Stomach smooth muscle (tissue), 2 donors: ENCODE measurements at regions not wholly inside any gene's neighbourhood (a gene's known extent, or its start where the extent isn't known, plus 50 kb on each side); places are given as distances from the start of the nearest gene placed in this dataset.

Experiments
- H3K27ac ChIP-seq: one replicate; pipeline ENCODE4 v1.7.0; 2013; ENCODE audit warnings: mild to moderate bottlenecking, low read length, inconsistent platforms
- H3K27me3 ChIP-seq, 2 donors: one replicate each; pipeline ENCODE4 v1.7.0; 2013; ENCODE audit warnings: low read length in 2 of 2; ENCODE audit not compliant: insufficient read depth in 2 of 2, control insufficient read depth in 1 of 2
- H3K36me3 ChIP-seq, 2 donors: one replicate each; pipeline ENCODE4 v1.7.0; 2013; ENCODE audit warnings: low read length in 2 of 2; ENCODE audit not compliant: control insufficient read depth in 2 of 2, insufficient read depth in 2 of 2
- H3K4me1 ChIP-seq: one replicate; pipeline ENCODE4 v1.7.0; 2013; ENCODE audit warnings: low read length; ENCODE audit not compliant: control insufficient read depth, insufficient read depth
- H3K4me3 ChIP-seq, 2 donors: one replicate each; pipeline ENCODE4 v1.7.0; 2013; ENCODE audit warnings: low read length in 2 of 2
- H3K9ac ChIP-seq, 2 donors: one replicate each; pipeline ENCODE4 v1.7.0; 2013; ENCODE audit warnings: low read length in 2 of 2, mild to moderate bottlenecking in 1 of 2
- H3K9me3 ChIP-seq, 2 donors: one replicate each; pipeline ENCODE4 v1.7.0; 2013; ENCODE audit warnings: low read length in 2 of 2; ENCODE audit not compliant: control insufficient read depth in 2 of 2
- donor health status: healthy.
- donor health status: Pancreatic carcinoma.

- Histone ChIP-seq H3K27me3 (no peaks in the 10 kb centered on the region), H3K4me1 (no peaks in the 10 kb centered on the region), H3K4me3 (no peak overlapping the region), H3K9me3 (peaks cover 0 to 22% of the 10 kb centered on the region in 2 donors), H3K36me3 (no peaks in the 10 kb centered on the region), H3K27ac (no peak overlapping the region), H3K9ac (no peak overlapping the region)
These were observed 231.5 kb downstream of the UBE3A start for GRCh38 chr15:25207369-25207768.

- Histone ChIP-seq H3K4me1 (no peaks in the 10 kb centered on the region), H3K4me3 (no peak overlapping the region), H3K27me3 (no peaks in the 10 kb centered on the region), H3K9ac (no peak overlapping the region), H3K9me3 (peaks cover 0 to 28% of the 10 kb centered on the region in 2 donors), H3K36me3 (no peaks in the 10 kb centered on the region), H3K27ac (no peak overlapping the region)
These were observed 230.1 kb downstream of the UBE3A start for GRCh38 chr15:25208735-25209134.

GRCh38 chr15:25220834-25221233 is 218.0 kb downstream of the UBE3A start:
- Histone ChIP-seq H3K4me3 (no peak overlapping the region), H3K9me3 (peaks cover 0 to 42% of the 10 kb centered on the region in 2 donors), H3K27me3 (no peaks in the 10 kb centered on the region), H3K36me3 (no peaks in the 10 kb centered on the region), H3K9ac (no peak overlapping the region), H3K4me1 (no peaks in the 10 kb centered on the region), H3K27ac (no peak overlapping the region)

- H3K4me1 ChIP-seq = no peaks in the 10 kb centered on the region
- no peak overlapping the region for H3K9ac ChIP-seq
- H3K27me3 ChIP-seq = no peaks in the 10 kb centered on the region
- peaks cover 0 to 39% of the 10 kb centered on the region in 2 donors for H3K9me3 ChIP-seq
- H3K4me3 ChIP-seq = no peak overlapping the region
- H3K36me3 ChIP-seq = no peaks in the 10 kb centered on the region
- no peak overlapping the region for H3K27ac ChIP-seq
These were observed 214.4 kb downstream of the UBE3A start for GRCh38 chr15:25224396-25224795.

- Histone ChIP-seq H3K4me3 (no peak overlapping the region), H3K9ac (no peak overlapping the region), H3K27ac (no peak overlapping the region), H3K27me3 (no peaks in the 10 kb centered on the region), H3K9me3 (peaks cover 0 to 31% of the 10 kb centered on the region in 2 donors), H3K4me1 (no peaks in the 10 kb centered on the region), H3K36me3 (no peaks in the 10 kb centered on the region)
These were observed 212.5 kb downstream of the UBE3A start for GRCh38 chr15:25226360-25226759.

GRCh38 chr15:25228261-25228660 is 210.6 kb downstream of the UBE3A start:
- Histone ChIP-seq H3K4me1 (no peaks in the 10 kb centered on the region), H3K9me3 (peaks cover 0 to 33% of the 10 kb centered on the region in 2 donors), H3K36me3 (no peaks in the 10 kb centered on the region), H3K4me3 (no peak overlapping the region), H3K27me3 (no peaks in the 10 kb centered on the region), H3K27ac (no peak overlapping the region), H3K9ac (no peak overlapping the region)

- H3K27me3 ChIP-seq = no peaks in the 10 kb centered on the region
- no peak overlapping the region for H3K4me3 ChIP-seq
- no peak overlapping the region for H3K27ac ChIP-seq
- no peaks in the 10 kb centered on the region for H3K36me3 ChIP-seq
- no peak overlapping the region for H3K9ac ChIP-seq
- H3K9me3 ChIP-seq = peaks cover 0 to 34% of the 10 kb centered on the region in 2 donors
- no peaks in the 10 kb centered on the region for H3K4me1 ChIP-seq
These were observed 208.4 kb downstream of the UBE3A start for GRCh38 chr15:25230442-25230841.

- Histone ChIP-seq H3K27ac (no peak overlapping the region), H3K27me3 (no peaks in the 10 kb centered on the region), H3K36me3 (no peaks in the 10 kb centered on the region), H3K4me1 (no peaks in the 10 kb centered on the region), H3K4me3 (no peak overlapping the region), H3K9ac (no peak overlapping the region), H3K9me3 (peaks cover 0 to 34% of the 10 kb centered on the region in 2 donors)
These were observed 205.0 kb downstream of the UBE3A start for GRCh38 chr15:25233766-25234350.

GRCh38 chr15:25234831-25235230 is 204.0 kb downstream of the UBE3A start:
- H3K4me3 ChIP-seq = no peak overlapping the region
- H3K27me3 ChIP-seq = no peaks in the 10 kb centered on the region
- no peaks in the 10 kb centered on the region for H3K36me3 ChIP-seq
- H3K9me3 ChIP-seq = peaks cover 0 to 37% of the 10 kb centered on the region in 2 donors
- no peak overlapping the region for H3K9ac ChIP-seq
- no peaks in the 10 kb centered on the region for H3K4me1 ChIP-seq
- H3K27ac ChIP-seq = no peak overlapping the region

- Histone ChIP-seq H3K4me3 (no peak overlapping the region), H3K4me1 (no peaks in the 10 kb centered on the region), H3K9ac (no peak overlapping the region), H3K36me3 (no peaks in the 10 kb centered on the region), H3K9me3 (peaks cover 0 to 40% of the 10 kb centered on the region in 2 donors), H3K27me3 (no peaks in the 10 kb centered on the region), H3K27ac (no peak overlapping the region)
These were observed 203.4 kb downstream of the UBE3A start for GRCh38 chr15:25235391-25235790.

GRCh38 chr15:25236143-25236860 is 202.5 kb downstream of the UBE3A start:
- H3K4me3 ChIP-seq = no peak overlapping the region
- H3K4me1 ChIP-seq = no peaks in the 10 kb centered on the region
- H3K9ac ChIP-seq = no peak overlapping the region
- H3K27ac ChIP-seq = no peak overlapping the region
- no peaks in the 10 kb centered on the region for H3K36me3 ChIP-seq
- peaks cover 0 to 43% of the 10 kb centered on the region in 2 donors for H3K9me3 ChIP-seq
- H3K27me3 ChIP-seq = no peaks in the 10 kb centered on the region
